Tibial nerve (tissue), 3 donors: ENCODE measurements at regions not wholly inside any gene's neighbourhood (a gene's known extent, or its start where the extent isn't known, plus 50 kb on each side); places are given as distances from the start of the nearest gene placed in this dataset.

ENCODE experiments used
- CTCF ChIP-seq, 5 experiments: fragments of 200-600 bp in 3 of 5; fragments of 450-650 bp in 2 of 5; sonication (generic) in 3 of 5; IDR thresholded peaks; one replicate each; pipeline ENCODE4 v1.5.1; 2016 to 2019; ENCODE audit warnings: antibody characterized with exemption in 5 of 5, mild to moderate bottlenecking in 3 of 5, moderate library complexity in 2 of 5
- POLR2A ChIP-seq, 2 donors: fragments of 450-650 bp; IDR thresholded peaks; one replicate each; pipeline ENCODE4 v1.6.1; 2017; ENCODE audit warnings: antibody characterized with exemption in 2 of 2, mild to moderate bottlenecking in 2 of 2, moderate library complexity in 2 of 2

- TF ChIP-seq CTCF (IDR thresholded peaks at IDR 0.05) (no peak), POLR2A (IDR thresholded peaks at IDR 0.05) (no peak)
Observed at GRCh38 chr16:62876133-62876532, 839.9 kb upstream of the CDH8 start.
